Naive B cell (primary cell): ENCODE measurements at regions not wholly inside any gene's neighbourhood (a gene's known extent, or its start where the extent isn't known, plus 50 kb on each side); places are given as distances from the start of the nearest gene placed in this dataset.
A peak's percentile ranks its signal among the peaks of the same experiment; 100 is the strongest.

Source experiments
- ATAC-seq, 2 donors: fragments of 150-1000 bp; cut with Tn5 transposase; 2 replicates each; pipeline ENCODE4 v1.10.0; 2021; ENCODE audit warnings: low read depth in 2 of 2, mild to moderate bottlenecking in 2 of 2, moderate library complexity in 2 of 2
- DNase-seq: peaks from one replicate; pipeline ENCODE4 v3.0.0; 2022
- H3K27ac Mint-ChIP-seq, 6 donors: one replicate each; pipeline ENCODE4 v1.8.0; 2020 to 2022; ENCODE audit warnings: mild to moderate bottlenecking in 6 of 6, mixed read lengths in 6 of 6, moderate library complexity in 5 of 6, inconsistent platforms in 2 of 6
- H3K27me3 Mint-ChIP-seq, 3 donors: one replicate each; pipeline ENCODE4 v1.8.0; 2021 to 2022; ENCODE audit warnings: mixed read lengths in 3 of 3, mild to moderate bottlenecking in 1 of 3
- H3K36me3 Mint-ChIP-seq, 2 donors: one replicate each; pipeline ENCODE4 v1.8.0; 2020 to 2022; ENCODE audit warnings: mixed read lengths in 2 of 2, inconsistent platforms in 1 of 2, mild to moderate bottlenecking in 1 of 2
- H3K4me1 Mint-ChIP-seq, 3 donors: one replicate each; pipeline ENCODE4 v1.8.0; 2020 to 2022; ENCODE audit warnings: mixed read lengths in 3 of 3, inconsistent platforms in 1 of 3, mild to moderate bottlenecking in 1 of 3, moderate library complexity in 1 of 3
- H3K4me3 Mint-ChIP-seq, 8 donors: one replicate each; pipeline ENCODE4 v1.8.0; 2020 to 2022; ENCODE audit warnings: mild to moderate bottlenecking in 8 of 8, mixed read lengths in 8 of 8, moderate library complexity in 8 of 8, inconsistent platforms in 2 of 8
- H3K9me3 Mint-ChIP-seq, 7 donors: one replicate each; pipeline ENCODE4 v1.8.0; 2020 to 2022; ENCODE audit warnings: mixed read lengths in 7 of 7, mild to moderate bottlenecking in 5 of 7, inconsistent platforms in 2 of 7, moderate library complexity in 1 of 7

DNA sequence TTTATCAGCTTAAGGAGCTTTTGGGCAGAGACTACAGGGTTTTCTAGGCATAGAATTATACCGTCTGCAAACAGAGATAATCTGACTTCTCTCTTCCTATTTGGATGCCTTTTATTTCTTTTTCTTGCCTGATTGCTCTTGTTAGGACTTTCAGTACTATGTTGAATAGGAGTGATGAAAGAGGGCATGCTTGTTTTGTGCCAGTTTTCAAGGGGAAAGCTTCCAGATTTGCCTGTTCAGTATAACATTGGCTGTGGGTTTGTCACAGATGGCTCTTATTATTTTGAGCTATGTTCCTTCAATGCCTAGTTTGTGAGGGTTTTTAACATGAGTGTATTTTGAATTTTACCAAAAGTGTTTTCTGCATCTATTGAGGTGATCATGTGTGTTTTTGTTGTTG, 192.8 kb upstream of the PHACTR1 start:
- H3K4me3 Mint-ChIP-seq, result no peak overlapping the region
- no peaks in the 10 kb centered on the region for H3K36me3 Mint-ChIP-seq
- peaks cover 8 to 20% (median 16%) of the 10 kb centered on the region in 3 donors for H3K27me3 Mint-ChIP-seq
- H3K9me3 Mint-ChIP-seq, result peaks cover 0 to 14% (median 4%) of the 10 kb centered on the region in 7 donors
- no peak for DNase-seq
- peak overlapping the region in 1 of 6 donors; percentile 56 for H3K27ac Mint-ChIP-seq
- no peaks in the 10 kb centered on the region for H3K4me1 Mint-ChIP-seq
- no peak for ATAC-seq

DNA sequence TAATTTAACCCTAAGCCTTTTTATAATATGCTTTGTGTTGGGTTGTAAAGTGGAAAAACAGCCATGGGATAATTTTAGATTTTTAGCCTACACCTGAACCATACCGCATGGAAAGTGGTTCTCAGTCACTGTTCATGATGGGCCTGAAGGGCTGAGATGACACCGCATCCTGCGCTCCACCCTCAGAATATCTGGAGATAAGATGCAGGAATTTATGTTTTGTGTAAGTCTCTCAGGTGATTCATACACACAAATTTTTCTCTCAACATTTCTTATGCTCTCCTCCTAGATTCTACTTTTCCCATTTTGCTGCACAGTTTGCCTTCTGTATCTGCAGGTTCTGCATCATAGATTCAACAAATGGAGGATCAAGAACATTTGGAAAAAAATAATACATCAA, 191.3 kb upstream of the PHACTR1 start:
- H3K4me1 Mint-ChIP-seq, result no peaks in the 10 kb centered on the region
- ATAC-seq (no peak), DNase-seq (no peak)
- no peak overlapping the region for H3K4me3 Mint-ChIP-seq
- no peak overlapping the region for H3K27ac Mint-ChIP-seq
- H3K27me3 Mint-ChIP-seq, result peaks cover 17 to 24% (median 22%) of the 10 kb centered on the region in 3 donors
- H3K9me3 Mint-ChIP-seq, result peaks cover 0 to 14% (median 4%) of the 10 kb centered on the region in 7 donors
- no peaks in the 10 kb centered on the region for H3K36me3 Mint-ChIP-seq

DNA sequence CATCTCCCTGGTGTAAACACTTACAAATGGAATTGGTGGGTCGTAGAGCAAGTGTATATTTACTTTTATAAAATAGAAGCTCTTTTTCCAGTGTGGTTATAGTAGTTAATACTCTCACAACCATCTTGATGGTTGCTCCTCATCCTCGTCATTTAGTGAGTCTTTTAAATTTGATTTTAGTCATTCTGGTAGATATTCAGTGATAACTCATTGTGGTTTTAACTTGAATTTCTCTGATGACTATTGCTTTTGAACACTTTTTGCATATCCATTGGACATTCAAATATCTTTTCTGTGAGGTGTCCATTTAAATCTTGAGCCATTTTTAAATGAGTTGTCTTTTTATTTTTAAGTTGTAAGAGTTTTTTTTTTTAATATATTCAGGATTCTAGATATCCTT, 189.2 kb upstream of the PHACTR1 start:
- DNase-seq (no peak), ATAC-seq (no peak)
- Mint-ChIP-seq H3K36me3 (no peaks in the 10 kb centered on the region), H3K4me1 (no peaks in the 10 kb centered on the region), H3K4me3 (no peak overlapping the region), H3K27me3 (peaks cover 22 to 26% (median 24%) of the 10 kb centered on the region in 3 donors), H3K27ac (no peak overlapping the region), H3K9me3 (peaks cover 0 to 14% (median 4%) of the 10 kb centered on the region in 7 donors)

DNA sequence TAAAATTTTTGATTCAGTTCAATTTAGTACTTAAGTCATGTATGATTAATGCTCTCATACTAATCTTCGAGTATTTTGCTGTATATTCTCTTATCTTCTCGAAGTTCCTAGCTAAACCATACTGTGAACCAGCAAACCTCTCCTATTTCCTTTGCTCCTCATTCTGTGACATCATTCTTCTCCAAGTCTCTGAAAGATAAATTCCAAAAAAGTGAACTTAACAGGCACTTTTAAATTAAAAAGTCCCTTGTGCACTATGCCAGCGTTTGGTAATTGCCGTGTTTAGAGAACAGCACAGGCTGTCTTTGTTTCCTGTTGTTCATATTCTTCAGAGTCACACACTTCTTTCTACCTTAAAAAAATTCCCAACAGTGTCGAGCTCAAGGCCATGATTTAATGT, 188.4 kb upstream of the PHACTR1 start:
- Mint-ChIP-seq H3K4me1 (no peaks in the 10 kb centered on the region), H3K36me3 (no peaks in the 10 kb centered on the region), H3K27ac (no peak overlapping the region), H3K4me3 (no peak overlapping the region), H3K27me3 (peaks cover 24 to 26% (median 26%) of the 10 kb centered on the region in 3 donors), H3K9me3 (peaks cover 0 to 14% (median 4%) of the 10 kb centered on the region in 7 donors)
- DNase-seq, result no peak
- ATAC-seq, result no peak

DNA sequence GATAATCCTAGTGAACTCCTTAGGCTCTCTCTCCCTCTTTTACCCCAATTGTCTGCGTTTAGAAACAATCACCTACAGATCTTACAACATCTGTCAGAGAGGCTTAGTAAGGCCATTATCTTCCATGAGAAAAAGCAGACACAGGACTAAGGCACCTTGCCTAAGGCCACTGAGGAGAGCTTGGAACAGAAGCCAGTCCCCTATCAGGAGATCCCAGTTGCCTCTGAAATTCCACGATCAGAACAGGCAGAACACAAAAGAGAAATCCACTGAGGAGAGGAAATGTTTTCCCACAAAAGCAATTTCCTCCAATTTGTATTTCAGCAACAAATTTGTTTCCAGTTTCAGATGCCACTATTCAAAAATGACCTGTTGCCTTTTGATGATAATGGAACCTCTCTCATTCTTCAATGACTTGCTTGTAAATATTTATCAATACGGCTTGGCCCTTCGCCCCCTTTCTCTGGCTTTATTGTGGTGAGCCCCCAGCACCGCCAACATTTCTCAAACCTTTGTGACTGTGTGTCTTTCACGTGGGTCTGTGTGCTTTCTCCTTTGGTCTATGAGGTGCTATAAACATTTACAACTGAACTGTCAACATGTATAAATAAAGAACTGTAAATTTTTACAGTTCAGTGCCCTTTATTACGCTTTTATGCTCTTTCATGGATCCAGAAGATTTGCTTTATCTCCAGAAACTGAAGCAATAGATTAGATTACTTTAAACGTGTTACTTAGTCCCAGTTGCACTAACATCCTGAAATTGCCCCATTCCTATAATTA, 187.8 kb upstream of the PHACTR1 start:
- Mint-ChIP-seq H3K9me3 (peaks cover 0 to 14% (median 4%) of the 10 kb centered on the region in 7 donors), H3K4me1 (no peaks in the 10 kb centered on the region), H3K27me3 (peaks cover 20 to 27% (median 21%) of the 10 kb centered on the region in 3 donors), H3K36me3 (no peaks in the 10 kb centered on the region), H3K27ac (peak overlapping the region in 1 of 6 donors; percentile 5), H3K4me3 (no peak overlapping the region)
- ATAC-seq, result no peak
- DNase-seq, result no peak

DNA sequence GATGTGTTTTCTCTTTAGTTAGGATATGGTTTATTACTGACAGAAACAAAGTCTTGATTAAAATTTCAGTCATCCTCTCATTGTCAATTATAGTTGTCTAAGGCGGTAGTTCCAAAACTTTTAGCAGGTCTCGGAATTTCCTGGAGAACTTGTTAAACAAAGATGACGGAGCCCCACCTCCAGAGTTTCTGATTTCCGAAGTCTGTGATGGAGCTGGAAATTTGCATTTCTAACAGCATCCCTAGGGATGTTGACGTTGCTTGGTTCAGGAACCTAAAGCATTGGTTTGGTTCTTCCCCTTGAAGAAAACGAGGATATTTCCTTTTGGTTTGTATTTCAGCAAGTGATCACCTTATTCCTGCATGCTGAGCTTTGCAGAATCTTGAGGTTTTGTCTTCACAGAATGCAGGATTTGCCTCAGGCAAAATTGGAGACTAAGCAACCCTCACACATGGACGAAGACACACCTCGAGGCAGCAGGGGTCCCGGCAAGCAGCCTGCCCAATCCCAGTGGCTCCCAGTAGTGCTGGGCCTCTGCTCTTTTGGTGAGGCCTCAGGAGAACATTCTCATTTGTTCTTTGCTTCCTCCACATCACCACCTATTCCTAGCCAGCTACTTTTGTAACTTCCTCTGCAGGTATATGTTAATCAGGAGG, 187.1 kb upstream of the PHACTR1 start:
- H3K9me3 Mint-ChIP-seq, result peaks cover 0 to 8% (median 2%) of the 10 kb centered on the region in 7 donors
- peaks cover 14 to 27% (median 17%) of the 10 kb centered on the region in 3 donors for H3K27me3 Mint-ChIP-seq
- no peak for DNase-seq
- H3K4me1 Mint-ChIP-seq, result no peaks in the 10 kb centered on the region
- no peaks in the 10 kb centered on the region for H3K36me3 Mint-ChIP-seq
- H3K4me3 Mint-ChIP-seq, result no peak overlapping the region
- no peak overlapping the region for H3K27ac Mint-ChIP-seq
- no peak for ATAC-seq

DNA sequence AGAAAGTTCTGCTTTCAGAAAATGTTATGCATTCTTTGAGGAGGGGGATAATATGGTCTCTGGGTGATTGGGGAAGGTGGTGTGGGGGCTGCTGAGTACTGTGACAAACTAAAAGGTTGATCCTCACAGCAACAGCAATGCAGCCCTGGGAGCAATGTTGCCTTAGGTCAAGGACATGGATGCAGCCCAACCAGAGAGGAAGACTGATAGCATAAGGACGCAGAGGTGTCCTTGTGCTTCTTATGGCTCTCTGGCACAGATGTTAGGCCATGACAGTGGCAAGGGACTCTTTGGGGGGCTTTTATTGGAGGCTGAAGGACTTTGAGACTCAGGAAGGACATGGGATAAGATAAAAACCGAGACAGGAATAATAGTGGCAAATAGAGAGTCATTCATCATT, 186.2 kb upstream of the PHACTR1 start:
- no peak for ATAC-seq
- no peak for DNase-seq
- Mint-ChIP-seq H3K4me3 (no peak overlapping the region), H3K36me3 (no peaks in the 10 kb centered on the region), H3K4me1 (no peaks in the 10 kb centered on the region), H3K27ac (no peak overlapping the region), H3K27me3 (peaks cover 10 to 29% (median 18%) of the 10 kb centered on the region in 3 donors), H3K9me3 (no peaks in the 10 kb centered on the region)

DNA sequence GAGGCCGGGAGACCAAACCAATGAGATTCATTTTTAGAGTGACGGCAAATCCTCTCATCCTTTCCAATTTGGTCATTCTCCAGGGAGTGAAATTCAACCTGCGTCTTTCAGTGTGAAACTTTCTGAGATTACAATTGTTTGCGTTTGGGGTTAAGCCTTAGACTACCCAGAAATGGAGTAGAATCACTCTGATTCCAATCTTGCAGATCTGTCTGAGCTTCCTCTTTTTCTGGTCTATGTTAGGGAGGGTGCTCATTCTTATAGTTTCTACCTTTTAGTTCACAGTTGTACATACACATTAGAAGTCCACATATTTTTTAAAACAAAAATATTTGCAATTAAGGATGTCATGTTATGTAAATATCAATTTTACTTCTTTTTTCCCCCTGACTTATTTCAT, 183.0 kb upstream of the PHACTR1 start:
- no peak for ATAC-seq

DNA sequence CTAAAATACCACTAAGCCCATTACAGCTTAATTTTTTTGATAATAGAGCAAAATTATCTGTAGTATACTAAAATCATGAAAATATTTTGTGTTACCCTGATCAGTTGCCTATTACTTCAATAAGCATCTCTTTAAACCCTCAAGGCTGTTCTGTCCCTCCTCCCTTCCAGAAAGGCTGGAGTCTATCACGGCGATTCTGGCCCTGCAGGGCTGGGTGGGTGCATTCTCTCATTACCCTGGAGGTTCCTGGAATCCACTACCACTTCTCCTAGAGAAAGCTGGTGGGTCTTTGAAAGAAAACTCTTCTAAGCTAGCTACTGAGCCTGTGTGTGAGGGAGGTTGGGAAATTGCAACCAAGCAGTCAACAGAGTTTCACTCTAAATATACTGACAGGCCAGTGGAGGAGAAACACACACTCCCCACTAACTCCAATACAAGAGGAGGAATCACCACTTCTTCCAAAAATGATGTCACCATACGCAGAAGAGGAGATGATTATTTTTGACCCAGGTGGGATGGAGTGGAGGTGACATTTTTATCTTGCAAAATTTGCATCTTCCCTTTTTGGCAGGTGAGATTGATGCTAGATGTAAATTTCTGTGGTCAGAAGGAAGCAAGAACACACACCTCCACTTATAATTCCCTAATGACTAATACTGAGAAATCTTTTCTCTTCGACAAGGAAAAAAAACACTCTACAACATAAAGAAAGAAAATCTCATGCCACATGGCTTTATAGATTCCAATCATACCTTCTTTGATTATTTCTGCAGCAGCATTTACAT, 182.3 kb upstream of the PHACTR1 start:
- Mint-ChIP-seq H3K4me1 (no peaks in the 10 kb centered on the region), H3K9me3 (no peaks in the 10 kb centered on the region), H3K4me3 (no peak overlapping the region), H3K27me3 (peaks cover 12 to 28% (median 16%) of the 10 kb centered on the region in 3 donors), H3K36me3 (no peaks in the 10 kb centered on the region), H3K27ac (peak overlapping the region in 1 of 6 donors; percentile 53)
- DNase-seq (no peak), ATAC-seq (no peak)

More for the DNA sequence above, 183.0 kb upstream of the PHACTR1 start:
- DNase-seq, result no peak
- Mint-ChIP-seq H3K36me3 (no peaks in the 10 kb centered on the region), H3K4me3 (no peak overlapping the region), H3K4me1 (no peaks in the 10 kb centered on the region), H3K9me3 (no peaks in the 10 kb centered on the region), H3K27ac (no peak overlapping the region), H3K27me3 (peaks cover 12 to 28% (median 16%) of the 10 kb centered on the region in 3 donors)

DNA sequence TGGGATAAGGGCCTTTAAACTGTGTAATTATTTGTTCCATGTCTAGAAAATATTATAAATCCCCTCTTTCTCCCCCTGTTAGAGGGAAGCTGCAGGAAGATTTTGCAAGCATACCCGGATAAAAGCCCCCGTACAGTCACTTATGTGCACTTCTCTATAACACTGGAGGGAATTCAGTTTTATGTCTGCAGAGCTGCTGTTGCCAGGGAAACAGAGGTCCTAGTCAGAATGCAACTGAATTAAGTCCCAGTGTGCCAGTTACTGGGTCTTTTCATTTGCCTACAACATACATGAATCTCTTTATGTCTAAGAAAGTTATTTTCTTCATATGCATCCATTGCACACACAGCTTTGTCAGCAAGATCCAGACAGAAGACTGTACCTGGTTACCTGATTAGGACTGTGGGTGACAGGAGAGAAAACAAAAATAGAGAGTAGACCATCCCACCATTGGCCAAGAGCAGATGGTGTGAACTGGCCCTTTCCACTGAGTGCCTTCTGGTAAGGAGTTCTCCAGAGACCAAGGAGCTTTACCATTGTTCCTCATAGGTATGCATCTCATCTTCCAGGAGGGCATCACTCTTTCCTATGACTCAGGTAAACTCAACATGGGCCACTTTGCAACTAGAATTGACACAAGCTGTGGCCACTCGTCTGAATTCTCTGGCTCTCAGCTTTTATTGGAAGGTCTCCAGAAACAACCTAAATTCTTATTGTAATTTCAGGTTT, 180.8 kb upstream of the PHACTR1 start:
- Mint-ChIP-seq H3K4me1 (no peaks in the 10 kb centered on the region), H3K36me3 (no peaks in the 10 kb centered on the region), H3K9me3 (no peaks in the 10 kb centered on the region), H3K27me3 (peaks cover 6 to 18% (median 8%) of the 10 kb centered on the region in 3 donors), H3K27ac (no peak overlapping the region), H3K4me3 (no peak overlapping the region)
- ATAC-seq (no peak), DNase-seq (no peak)

DNA sequence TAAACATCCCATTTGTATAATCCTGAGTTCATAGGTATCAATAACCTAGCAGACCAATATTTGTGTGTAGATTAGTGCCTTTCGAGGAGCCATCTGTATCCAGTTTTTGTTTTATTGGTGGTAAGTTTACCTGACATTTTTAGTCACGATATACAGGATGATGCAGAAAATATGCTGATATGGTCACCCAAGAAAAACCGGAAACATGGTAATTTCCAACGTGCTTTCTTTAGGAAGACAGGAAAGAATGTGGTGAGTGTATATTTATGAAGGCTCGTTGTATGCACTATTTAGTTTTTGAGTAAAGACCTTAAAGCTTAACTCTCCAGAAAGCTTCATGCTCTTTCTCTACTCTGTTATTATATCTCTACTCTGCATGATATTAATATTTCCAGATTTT, 180.2 kb upstream of the PHACTR1 start:
- Mint-ChIP-seq H3K27me3 (peaks cover 6 to 19% (median 8%) of the 10 kb centered on the region in 3 donors), H3K4me1 (no peaks in the 10 kb centered on the region), H3K36me3 (no peaks in the 10 kb centered on the region), H3K27ac (no peak overlapping the region), H3K4me3 (no peak overlapping the region), H3K9me3 (no peaks in the 10 kb centered on the region)
- no peak for DNase-seq
- ATAC-seq, result no peak

DNA sequence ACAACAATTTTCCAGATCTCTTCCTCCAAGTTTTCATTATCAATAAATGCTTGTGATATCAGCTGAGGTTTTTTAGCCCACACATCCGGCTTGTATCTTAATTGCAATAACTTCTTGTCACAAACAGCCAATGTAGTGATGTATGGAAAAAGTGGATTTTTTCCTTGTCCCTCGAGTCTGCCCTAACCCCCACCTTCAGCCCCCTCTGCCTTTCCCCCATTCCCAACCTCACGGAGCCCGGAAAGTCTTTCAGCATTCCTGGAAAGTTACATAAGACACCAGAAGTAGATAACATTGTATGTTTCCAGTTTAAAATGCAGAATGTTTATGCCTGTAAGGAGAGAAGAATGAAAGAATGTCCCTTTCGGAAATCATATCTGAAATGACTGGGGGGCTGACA, 179.2 kb upstream of the PHACTR1 start:
- peaks cover 6 to 25% (median 11%) of the 10 kb centered on the region in 3 donors for H3K27me3 Mint-ChIP-seq
- H3K36me3 Mint-ChIP-seq, result no peaks in the 10 kb centered on the region
- H3K27ac Mint-ChIP-seq, result no peak overlapping the region
- no peak overlapping the region for H3K4me3 Mint-ChIP-seq
- ATAC-seq (no peak), DNase-seq (no peak)
- peaks cover 0 to 3% (median 3%) of the 10 kb centered on the region in 7 donors for H3K9me3 Mint-ChIP-seq
- H3K4me1 Mint-ChIP-seq, result no peaks in the 10 kb centered on the region

DNA sequence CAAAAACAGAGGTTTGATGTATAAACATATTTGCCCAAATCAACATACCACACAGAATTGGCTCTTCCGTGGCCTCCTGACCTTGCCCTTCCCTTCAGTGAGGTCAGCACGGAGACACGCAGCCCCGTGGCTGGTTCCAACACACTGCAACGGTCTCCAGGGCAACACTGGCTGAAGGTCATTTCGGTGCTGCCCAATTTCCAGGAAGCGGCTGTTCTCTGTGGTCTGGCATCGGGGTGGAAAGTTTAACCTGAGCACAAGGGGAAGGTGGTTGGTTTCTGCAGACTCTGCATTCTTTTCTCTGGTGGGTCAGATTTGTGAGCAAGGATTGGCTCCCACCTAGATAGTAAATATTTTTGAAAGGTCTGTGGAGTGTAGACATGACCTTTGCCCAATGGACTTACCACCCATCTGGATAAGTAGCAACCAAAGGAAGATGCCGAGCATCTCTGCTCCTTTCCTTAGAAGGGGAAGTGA, 177.6 kb upstream of the PHACTR1 start:
- H3K9me3 Mint-ChIP-seq, result peaks cover 0 to 9% (median 3%) of the 10 kb centered on the region in 7 donors
- no peaks in the 10 kb centered on the region for H3K36me3 Mint-ChIP-seq
- peaks cover 6 to 21% (median 13%) of the 10 kb centered on the region in 3 donors for H3K27me3 Mint-ChIP-seq
- no peak overlapping the region for H3K27ac Mint-ChIP-seq
- H3K4me3 Mint-ChIP-seq, result no peak overlapping the region
- ATAC-seq (no peak), DNase-seq (no peak)
- no peaks in the 10 kb centered on the region for H3K4me1 Mint-ChIP-seq
